GM06990 (cell line): ENCODE measurements at regions not wholly inside any gene's neighbourhood (a gene's known extent, or its start where the extent isn't known, plus 50 kb on each side); places are given as distances from the start of the nearest gene placed in this dataset.

Experiments
- DNase-seq: peaks from one replicate; pipeline ENCODE4 v3.0.0-alpha.2; 2011; ENCODE audit not compliant: insufficient read length; ENCODE audit errors: extremely low read depth
- H3K27me3 ChIP-seq: replicated peaks from 2 replicates; pipeline ENCODE4 v1.6.0; 2011; ENCODE audit warnings: low read length; ENCODE audit not compliant: control insufficient read depth, insufficient read depth
- H3K36me3 ChIP-seq: 2 replicates; pipeline ENCODE4 v1.5.1; 2011; ENCODE audit warnings: low read length; ENCODE audit not compliant: control insufficient read depth, insufficient read depth
- H3K4me3 ChIP-seq: replicated peaks from 2 replicates; pipeline ENCODE4 v1.5.1; 2011; ENCODE audit warnings: low read depth, mild to moderate bottlenecking, control low read depth, low read length
- TF ChIP-seq, protein P1 (sequence below): IDR thresholded peaks from 2 replicates; pipeline ENCODE4 v1.5.1; 2011; ENCODE audit warnings: low read length, control low read depth, mild to moderate bottlenecking, inconsistent platforms; ENCODE audit not compliant: insufficient read depth, poor library complexity, severe bottlenecking

DNA sequence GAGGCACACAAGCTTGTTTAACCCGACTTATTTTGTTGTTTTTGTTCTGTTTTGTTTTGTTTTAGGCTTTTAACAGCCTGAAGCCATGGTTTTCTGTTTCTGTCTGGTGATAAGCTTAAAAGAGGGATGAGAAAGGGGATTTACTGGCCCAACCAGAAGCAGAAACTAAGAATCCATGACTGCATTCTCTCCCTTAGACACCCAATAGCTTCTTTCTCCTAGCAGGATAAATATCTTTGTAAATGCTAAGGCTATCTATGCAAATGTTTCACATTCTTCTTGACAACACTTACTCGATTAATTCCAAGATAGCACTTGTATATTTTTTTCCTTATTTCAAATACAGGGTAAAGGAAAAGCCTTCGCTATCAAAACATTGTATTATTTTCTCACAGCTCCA is 53.7 kb upstream of the SMAD1 start:
- TF ChIP-seq, protein P1, sequence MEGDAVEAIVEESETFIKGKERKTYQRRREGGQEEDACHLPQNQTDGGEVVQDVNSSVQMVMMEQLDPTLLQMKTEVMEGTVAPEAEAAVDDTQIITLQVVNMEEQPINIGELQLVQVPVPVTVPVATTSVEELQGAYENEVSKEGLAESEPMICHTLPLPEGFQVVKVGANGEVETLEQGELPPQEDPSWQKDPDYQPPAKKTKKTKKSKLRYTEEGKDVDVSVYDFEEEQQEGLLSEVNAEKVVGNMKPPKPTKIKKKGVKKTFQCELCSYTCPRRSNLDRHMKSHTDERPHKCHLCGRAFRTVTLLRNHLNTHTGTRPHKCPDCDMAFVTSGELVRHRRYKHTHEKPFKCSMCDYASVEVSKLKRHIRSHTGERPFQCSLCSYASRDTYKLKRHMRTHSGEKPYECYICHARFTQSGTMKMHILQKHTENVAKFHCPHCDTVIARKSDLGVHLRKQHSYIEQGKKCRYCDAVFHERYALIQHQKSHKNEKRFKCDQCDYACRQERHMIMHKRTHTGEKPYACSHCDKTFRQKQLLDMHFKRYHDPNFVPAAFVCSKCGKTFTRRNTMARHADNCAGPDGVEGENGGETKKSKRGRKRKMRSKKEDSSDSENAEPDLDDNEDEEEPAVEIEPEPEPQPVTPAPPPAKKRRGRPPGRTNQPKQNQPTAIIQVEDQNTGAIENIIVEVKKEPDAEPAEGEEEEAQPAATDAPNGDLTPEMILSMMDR, result no peak
- Histone ChIP-seq H3K27me3 (no peaks in the 10 kb centered on the region), H3K4me3 (no peak overlapping the region), H3K36me3 (no peaks in the 10 kb centered on the region)
- DNase-seq, result no peak

DNA sequence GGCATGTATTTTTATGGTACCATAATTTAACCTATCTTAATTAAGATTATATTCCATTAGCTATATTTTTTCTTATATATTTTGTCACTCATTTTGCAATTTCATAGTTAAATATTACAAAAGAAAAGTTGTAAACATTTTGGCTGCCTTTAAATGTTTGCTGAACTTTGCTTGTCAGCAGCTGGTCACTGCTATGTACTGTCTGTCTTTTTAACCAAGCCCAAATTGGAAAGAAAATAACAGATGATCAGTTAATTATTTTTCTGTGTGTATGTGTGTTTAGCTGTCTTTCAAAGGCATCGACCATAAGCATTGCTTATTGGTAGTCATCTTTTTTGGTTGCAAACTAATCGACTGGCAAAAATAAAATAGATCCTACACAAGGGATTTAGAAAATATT is 54.4 kb upstream of the SMAD1 start:
- H3K27me3 ChIP-seq, result no peaks in the 10 kb centered on the region
- no peak overlapping the region for H3K4me3 ChIP-seq
- DNase-seq, result no peak
- TF ChIP-seq, protein P1, result no peak
- no peaks in the 10 kb centered on the region for H3K36me3 ChIP-seq

DNA sequence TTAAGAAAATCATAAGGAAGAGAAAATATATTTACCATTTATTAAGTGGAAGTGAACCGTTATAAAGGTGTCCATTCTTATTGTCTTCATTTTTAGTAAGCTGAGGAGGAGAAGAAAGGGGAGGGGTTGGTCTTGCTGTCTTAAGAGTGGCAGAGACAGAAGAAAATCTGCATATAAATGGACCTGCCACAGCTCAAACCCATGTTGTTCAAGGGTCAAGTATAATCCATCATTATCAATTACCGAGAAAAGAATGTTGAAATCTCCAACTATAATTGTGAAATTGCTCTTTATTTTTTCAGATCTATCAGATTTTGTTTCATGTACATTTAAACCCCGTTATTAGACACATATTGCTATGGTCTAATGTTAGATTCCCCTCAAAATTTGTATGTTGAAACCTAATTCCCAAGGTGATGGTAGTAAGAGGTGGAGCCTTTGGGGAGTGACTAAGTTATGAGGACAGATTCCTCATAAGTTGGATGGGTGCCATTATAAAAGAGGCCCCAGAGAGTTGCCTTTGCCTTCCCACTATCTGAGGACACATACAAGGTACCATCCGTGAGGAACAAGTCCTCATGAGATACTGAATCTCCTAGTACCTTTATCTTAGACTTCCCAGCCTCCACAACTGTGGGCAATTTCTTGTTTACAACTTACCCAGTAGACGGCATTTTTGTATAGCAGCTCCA is 58.5 kb upstream of the SMAD1 start:
- TF ChIP-seq, protein P1, result no peak
- Histone ChIP-seq H3K27me3 (no peaks in the 10 kb centered on the region), H3K4me3 (no peak overlapping the region), H3K36me3 (no peaks in the 10 kb centered on the region)
- DNase-seq, result no peak

DNA sequence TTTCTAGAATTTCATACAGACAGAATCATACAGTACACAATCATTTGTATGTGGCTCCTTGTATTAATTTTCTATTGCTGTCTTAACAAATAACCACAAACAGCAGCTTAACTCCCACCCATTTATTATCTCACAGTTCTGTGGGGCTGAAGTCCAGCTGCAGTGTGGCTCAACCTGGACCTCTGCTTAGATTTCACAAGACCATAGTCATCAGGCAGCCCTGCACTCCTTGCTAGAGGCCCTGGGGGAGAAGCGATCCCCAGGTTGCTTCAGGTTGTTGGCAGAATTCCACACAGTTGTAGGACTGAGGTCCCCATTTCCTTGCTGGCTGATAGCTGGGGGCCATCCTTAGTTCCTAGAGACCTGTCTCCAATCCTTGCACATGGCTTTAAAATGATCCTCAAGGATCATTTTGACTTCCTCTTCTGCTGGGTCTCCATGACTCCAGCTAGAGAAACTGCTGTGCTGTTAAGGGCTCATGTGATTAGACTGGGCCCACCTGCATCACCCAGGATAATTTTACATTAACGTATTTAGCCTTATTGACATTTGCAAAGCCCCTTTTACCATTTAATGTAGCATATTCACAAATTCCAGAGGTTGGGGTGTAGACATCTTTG is 60.9 kb upstream of the SMAD1 start:
- H3K27me3 ChIP-seq, result no peaks in the 10 kb centered on the region
- no peak overlapping the region for H3K4me3 ChIP-seq
- DNase-seq, result no peak
- TF ChIP-seq, protein P1, result no peak
- no peaks in the 10 kb centered on the region for H3K36me3 ChIP-seq

DNA sequence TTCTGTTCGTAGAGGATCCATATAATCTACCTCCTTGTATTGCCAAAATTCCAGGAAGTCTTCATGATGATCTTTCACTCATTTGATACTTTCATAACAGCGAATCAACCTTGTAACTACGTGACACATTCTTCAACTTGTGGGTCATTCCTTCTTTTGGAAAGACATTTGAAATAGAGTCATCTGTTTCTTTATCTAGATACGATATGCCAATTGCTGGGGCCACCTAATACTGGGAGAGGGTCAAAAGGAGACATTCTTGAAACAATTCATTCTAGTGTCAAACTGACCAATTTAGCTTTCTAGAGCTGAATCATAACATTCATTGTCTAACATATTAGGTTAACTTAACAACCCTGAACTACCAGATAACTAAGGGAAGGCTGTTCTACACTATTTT is 62.9 kb upstream of the SMAD1 start:
- TF ChIP-seq, protein P1, result no peak
- no peaks in the 10 kb centered on the region for H3K36me3 ChIP-seq
- H3K4me3 ChIP-seq, result no peak overlapping the region
- no peak for DNase-seq
- no peaks in the 10 kb centered on the region for H3K27me3 ChIP-seq
